ENCODE measurements at regions not wholly inside any gene's neighbourhood (a gene's known extent, or its start where the extent isn't known, plus 50 kb on each side); places are given as distances from the start of the nearest gene placed in this dataset.

DNA sequence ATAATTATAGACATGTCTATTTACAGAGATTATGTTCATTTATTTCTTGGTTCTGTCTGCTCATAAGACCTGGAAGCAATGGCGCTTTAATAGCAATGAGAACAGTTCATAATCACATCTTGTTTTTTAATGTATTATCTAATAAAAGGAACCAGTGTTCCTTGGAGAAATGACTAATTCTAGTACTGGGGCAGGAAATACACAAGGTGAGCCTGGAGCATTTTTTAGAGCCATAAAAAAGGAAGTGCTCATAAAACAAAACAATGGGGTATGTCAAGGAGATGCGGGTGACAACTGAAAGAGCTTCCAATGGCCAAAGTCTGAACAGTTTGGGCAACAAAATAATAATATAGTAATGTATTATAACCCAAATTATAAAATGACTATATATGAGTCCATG lies 531.9 kb upstream of the CHD1 start:
- TF ChIP-seq, protein P1, sequence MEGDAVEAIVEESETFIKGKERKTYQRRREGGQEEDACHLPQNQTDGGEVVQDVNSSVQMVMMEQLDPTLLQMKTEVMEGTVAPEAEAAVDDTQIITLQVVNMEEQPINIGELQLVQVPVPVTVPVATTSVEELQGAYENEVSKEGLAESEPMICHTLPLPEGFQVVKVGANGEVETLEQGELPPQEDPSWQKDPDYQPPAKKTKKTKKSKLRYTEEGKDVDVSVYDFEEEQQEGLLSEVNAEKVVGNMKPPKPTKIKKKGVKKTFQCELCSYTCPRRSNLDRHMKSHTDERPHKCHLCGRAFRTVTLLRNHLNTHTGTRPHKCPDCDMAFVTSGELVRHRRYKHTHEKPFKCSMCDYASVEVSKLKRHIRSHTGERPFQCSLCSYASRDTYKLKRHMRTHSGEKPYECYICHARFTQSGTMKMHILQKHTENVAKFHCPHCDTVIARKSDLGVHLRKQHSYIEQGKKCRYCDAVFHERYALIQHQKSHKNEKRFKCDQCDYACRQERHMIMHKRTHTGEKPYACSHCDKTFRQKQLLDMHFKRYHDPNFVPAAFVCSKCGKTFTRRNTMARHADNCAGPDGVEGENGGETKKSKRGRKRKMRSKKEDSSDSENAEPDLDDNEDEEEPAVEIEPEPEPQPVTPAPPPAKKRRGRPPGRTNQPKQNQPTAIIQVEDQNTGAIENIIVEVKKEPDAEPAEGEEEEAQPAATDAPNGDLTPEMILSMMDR (conservative IDR thresholded peaks at IDR 0.05; ENCODE audit: low read length) = no peak
- no peak for TF ChIP-seq EZH2phosphoT487 (IDR thresholded peaks at IDR 0.05; ENCODE audit: borderline replicate concordance, low read depth, low read length)
